BJ (cell line): ENCODE measurements at regions not wholly inside any gene's neighbourhood (a gene's known extent, or its start where the extent isn't known, plus 50 kb on each side); places are given as distances from the start of the nearest gene placed in this dataset.

ENCODE experiments used
- CTCF ChIA-PET: fragments of 350-600 bp; formaldehyde crosslinking; extraction: SDS; loops from one replicate; lab custom pipeline; 2021; ENCODE audit warnings: antibody characterized with exemption, inconsistent platforms; lab: Yijun Ruan, JAX
- POLR2A ChIA-PET: fragments of 300-600 bp; sonication (Branson Sonifier 250); formaldehyde crosslinking; extraction: SDS; loops from one replicate; lab custom pipeline; 2021; ENCODE audit warnings: antibody characterized with exemption; lab: Charles Lee
- DNase-seq: peaks from one replicate; pipeline ENCODE4 v3.0.0-alpha.2; 2011; ENCODE audit warnings: low read depth
- H3K27me3 ChIP-seq: 2 replicates; pipeline ENCODE4 v1.6.0; 2011; ENCODE audit warnings: low read length; ENCODE audit not compliant: control insufficient read depth, insufficient read depth
- H3K36me3 ChIP-seq: 2 replicates; pipeline ENCODE4 v1.5.1; 2011; ENCODE audit warnings: low read length; ENCODE audit not compliant: control insufficient read depth, insufficient read depth
- H3K4me3 ChIP-seq: 2 replicates; pipeline ENCODE4 v1.5.1; 2011; ENCODE audit warnings: low read depth, mild to moderate bottlenecking, control low read depth, low read length
- TF ChIP-seq, protein P1 (sequence below): IDR thresholded peaks from 2 replicates; pipeline ENCODE4 v1.5.1; 2011; ENCODE audit warnings: low read depth, mild to moderate bottlenecking, control low read depth, inconsistent platforms, low read length, moderate library complexity; ENCODE audit not compliant: insufficient read depth

DNA sequence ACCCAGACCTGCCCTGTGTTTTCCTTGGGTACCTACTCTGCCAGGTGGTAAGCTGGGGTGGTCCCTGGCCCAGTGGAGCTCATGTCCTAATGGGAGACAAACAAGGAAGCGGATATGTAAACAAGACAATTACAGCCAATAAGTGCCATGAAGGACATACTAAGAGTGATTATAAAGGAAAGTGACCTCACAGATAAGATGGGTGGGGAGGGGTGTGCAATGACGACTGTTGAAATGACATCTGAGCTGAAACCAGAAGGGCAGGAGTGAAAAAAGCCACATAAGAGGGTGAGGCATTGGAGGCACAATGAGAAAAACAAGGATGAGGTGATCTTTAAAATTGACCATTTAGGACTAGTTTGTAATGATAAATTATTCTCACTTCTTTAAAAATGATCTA is 336.2 kb upstream of the IL12A start:
- no peak for DNase-seq
- TF ChIP-seq, protein P1, sequence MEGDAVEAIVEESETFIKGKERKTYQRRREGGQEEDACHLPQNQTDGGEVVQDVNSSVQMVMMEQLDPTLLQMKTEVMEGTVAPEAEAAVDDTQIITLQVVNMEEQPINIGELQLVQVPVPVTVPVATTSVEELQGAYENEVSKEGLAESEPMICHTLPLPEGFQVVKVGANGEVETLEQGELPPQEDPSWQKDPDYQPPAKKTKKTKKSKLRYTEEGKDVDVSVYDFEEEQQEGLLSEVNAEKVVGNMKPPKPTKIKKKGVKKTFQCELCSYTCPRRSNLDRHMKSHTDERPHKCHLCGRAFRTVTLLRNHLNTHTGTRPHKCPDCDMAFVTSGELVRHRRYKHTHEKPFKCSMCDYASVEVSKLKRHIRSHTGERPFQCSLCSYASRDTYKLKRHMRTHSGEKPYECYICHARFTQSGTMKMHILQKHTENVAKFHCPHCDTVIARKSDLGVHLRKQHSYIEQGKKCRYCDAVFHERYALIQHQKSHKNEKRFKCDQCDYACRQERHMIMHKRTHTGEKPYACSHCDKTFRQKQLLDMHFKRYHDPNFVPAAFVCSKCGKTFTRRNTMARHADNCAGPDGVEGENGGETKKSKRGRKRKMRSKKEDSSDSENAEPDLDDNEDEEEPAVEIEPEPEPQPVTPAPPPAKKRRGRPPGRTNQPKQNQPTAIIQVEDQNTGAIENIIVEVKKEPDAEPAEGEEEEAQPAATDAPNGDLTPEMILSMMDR = no peak
- no peaks in the 10 kb centered on the region for H3K36me3 ChIP-seq
- H3K27me3 ChIP-seq = no peaks in the 10 kb centered on the region
- POLR2A ChIA-PET = no interaction called here
- no peak overlapping the region for H3K4me3 ChIP-seq
- CTCF ChIA-PET = no interaction called here

- POLR2A ChIA-PET = no interaction called here
- no peak overlapping the region for H3K4me3 ChIP-seq
- CTCF ChIA-PET = interaction anchor here (0.5 to 0.9 kb wide), 2 partner anchors 19 to 174 kb away, joined by 3 read pairs; no protein-coding TSS in a partner anchor
- DNase-seq = no peak
- H3K36me3 ChIP-seq = no peaks in the 10 kb centered on the region
- H3K27me3 ChIP-seq = no peaks in the 10 kb centered on the region
- TF ChIP-seq, protein P1 = no peak
Observed at GRCh38 chr3:159654183-159655134, 334.2 kb upstream of the IL12A start.

DNA sequence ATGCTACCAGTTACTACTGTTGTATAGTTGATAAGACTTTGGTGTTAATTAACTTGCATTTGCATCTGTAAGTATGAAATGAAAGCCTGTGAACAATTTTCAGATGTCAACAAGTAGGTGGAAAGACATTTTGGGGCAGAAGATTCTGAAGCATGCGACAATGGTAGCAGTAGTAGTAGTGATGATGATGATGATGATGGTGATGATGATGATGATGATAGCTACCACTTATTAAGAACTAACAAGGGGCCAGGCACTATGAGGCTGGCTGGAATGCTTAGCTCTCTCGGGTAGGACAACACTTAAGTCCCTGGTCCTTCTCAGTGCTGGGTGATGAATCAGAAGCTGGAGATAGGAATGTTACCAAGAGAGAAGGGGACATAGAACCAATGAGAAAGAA is 333.4 kb upstream of the IL12A start:
- ChIA-PET POLR2A (no interaction called here), CTCF (interaction anchor here (0.9 kb wide), 1 partner anchor 173 kb away, joined by 3 read pairs; no protein-coding TSS in a partner anchor)
- no peak overlapping the region for H3K4me3 ChIP-seq
- no peak for DNase-seq
- no peaks in the 10 kb centered on the region for H3K36me3 ChIP-seq
- no peaks in the 10 kb centered on the region for H3K27me3 ChIP-seq
- TF ChIP-seq, protein P1 = no peak

DNA sequence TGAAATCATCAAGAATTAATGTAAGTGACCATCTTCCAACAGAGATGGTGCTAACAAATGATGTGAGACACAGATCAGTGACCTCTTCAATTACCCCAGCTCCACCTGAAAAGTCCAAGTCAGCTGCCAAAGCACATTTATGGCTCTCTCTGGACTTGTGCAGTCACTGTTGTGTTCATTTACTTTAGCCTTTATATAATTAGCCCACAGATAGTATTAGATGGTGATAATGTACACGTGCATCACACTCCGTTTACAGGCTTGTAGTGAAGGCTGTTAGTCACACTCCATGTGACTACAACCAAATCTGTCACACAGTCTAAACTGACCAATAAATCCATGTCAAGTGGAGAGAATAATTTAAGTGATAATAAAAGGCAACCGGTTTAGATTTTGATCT is 331.5 kb upstream of the IL12A start:
- no peak for DNase-seq
- Histone ChIP-seq H3K36me3 (no peaks in the 10 kb centered on the region), H3K27me3 (no peaks in the 10 kb centered on the region), H3K4me3 (no peak overlapping the region)
- POLR2A ChIA-PET = no interaction called here
- TF ChIP-seq, protein P1 = no peak
- CTCF ChIA-PET = interaction anchor here (0.8 to 1.2 kb wide), 2 partner anchors 11 to 12 kb away, joined by 3 read pairs; no protein-coding TSS in a partner anchor

DNA sequence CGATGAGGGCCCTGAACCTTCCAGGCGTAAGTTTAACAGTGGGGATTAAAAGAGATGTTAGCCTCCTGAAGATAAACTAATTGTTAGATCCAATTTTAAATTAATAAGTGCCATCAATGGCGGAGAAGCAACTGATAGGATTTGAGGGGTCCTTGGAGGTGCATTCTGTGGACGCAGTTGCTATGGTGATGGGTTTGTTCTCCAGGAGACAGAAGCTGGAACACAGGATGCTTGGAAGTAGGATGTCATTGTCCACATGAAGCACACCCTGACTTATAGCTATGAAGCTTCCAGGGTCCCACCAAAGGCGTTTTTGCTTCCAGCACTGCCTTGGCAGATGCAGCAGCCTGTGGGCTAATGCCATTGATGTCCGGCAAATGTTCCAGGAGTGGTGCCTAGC is 331.0 kb upstream of the IL12A start:
- no peak for DNase-seq
- Histone ChIP-seq H3K36me3 (no peaks in the 10 kb centered on the region), H3K27me3 (no peaks in the 10 kb centered on the region), H3K4me3 (no peak overlapping the region)
- CTCF ChIA-PET = interaction anchor here (0.8 kb wide), 1 partner anchor 12 kb away, joined by 3 read pairs; no protein-coding TSS in a partner anchor
- TF ChIP-seq, protein P1 = no peak
- POLR2A ChIA-PET = no interaction called here
